Right renal cortex interstitium (tissue), 3 donors: ENCODE measurements at regions not wholly inside any gene's neighbourhood (a gene's known extent, or its start where the extent isn't known, plus 50 kb on each side); places are given as distances from the start of the nearest gene placed in this dataset.
"Not testable (repeated sequence)": the region's sequence is repeated elsewhere in the genome, so short reads cannot be mapped to it uniquely, and the experiment has no call there.

Experiments used
- DNase-seq, 3 donors: peaks; one replicate each; pipeline ENCODE4 v3.0.0-alpha.2; 2013; ENCODE audit warnings: low read depth in 3 of 3, low spot score in 2 of 3

DNA sequence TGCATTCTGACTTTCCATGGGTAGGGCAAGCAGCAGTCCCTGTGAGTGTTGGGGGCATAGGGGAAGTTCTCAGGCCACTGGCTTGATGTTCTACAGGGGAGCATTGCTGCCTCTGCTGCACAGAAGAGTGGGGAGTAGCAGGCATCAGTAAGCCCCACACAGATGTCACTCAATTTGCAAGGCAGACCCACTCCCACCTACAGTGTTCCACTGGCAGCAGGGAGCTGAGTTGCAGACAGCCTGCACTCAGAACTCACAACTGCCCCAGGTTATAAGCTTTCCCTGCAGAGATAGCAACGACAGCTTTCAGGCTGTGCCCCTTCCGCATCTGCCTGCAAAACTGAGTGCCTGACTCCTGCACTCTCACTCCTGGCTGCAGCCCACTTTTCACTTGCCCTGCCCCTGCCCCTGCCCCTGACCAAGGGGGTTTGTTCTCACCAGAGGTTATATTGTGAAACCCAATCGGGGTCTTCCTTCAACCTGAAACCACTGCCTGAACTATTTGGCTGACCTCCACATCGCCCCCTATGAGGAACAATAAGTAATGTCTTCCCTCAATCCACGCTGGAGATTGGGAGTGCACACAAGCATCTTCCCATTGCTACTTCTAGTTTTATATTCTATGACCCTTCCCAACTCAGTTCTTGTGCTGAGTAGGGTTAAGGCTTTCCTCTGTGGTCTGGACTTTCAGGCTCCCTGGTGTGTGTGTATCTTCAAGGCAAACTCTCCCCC, 227.4 kb upstream of the CXorf51B start:
- DNase-seq, result no peak

DNA sequence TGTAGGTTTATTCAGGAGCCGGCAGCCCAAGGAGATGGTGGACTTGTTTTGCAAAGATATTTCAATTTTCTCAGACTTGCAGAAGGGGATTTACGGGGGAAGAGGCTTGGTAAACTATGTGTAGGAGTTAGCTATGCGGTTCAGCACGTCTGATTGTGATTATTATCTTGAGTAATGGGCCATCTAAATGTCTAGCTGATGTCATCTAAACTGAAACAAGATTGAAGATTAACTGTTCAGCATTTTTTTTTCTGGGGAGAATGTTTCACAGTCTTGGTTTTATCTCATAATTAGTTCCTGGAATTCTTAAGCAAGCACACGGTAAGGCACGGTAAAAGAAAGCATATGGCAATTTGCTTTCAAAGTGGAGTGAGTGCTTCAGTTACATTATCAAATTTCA, 207.3 kb upstream of the CXorf51B start:
- no peak for DNase-seq

DNA sequence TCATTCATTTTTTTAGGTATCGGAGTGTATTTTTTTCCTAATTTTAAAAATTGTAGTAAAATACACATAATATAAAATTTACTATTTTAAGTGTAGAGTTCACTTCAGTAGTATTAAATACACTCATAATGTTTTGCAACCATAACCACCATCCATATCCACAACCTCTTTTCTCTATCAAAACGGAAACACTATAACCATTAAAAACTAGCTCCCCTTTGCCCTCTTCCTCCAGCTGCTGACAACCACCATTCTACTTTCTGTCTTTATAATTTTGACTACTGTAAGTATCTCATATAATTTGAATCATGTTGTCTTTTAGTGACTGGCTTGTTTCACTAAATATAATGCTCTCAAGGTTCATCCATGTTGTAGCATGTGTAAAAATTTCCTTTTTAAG, 205.4 kb upstream of the CXorf51B start:
- no peak for DNase-seq

- peak in 1 of 3 donors; percentile 5 for DNase-seq
Observed at GRCh38 chrX:146614663-146615478, 194.7 kb upstream of the CXorf51B start.

- DNase-seq, result peak in 1 of 3 donors; percentile 10
Observed at GRCh38 chrX:146615628-146616348, 193.8 kb upstream of the CXorf51B start.

DNA sequence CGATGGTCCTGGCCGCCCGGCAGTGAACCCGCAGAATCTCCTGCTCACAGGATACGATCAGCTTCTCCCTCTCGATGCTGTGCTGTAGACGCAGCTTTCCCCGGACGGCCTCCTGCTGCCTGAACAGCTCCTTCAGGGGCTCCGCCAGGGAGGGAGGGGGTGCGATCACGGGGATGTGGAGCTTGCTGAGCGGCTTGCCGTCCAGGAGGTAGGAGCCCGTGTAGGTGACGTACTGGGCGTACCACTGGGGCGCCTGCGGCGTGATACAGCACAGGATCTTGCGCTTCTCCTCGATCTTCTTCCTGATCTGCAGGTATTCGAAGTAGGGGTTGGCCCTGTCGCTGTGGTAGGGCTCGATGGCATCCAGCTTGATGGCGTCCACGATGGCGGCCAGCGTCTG, 189.6 kb upstream of the CXorf51B start:
- not testable (repeated sequence) for DNase-seq

DNA sequence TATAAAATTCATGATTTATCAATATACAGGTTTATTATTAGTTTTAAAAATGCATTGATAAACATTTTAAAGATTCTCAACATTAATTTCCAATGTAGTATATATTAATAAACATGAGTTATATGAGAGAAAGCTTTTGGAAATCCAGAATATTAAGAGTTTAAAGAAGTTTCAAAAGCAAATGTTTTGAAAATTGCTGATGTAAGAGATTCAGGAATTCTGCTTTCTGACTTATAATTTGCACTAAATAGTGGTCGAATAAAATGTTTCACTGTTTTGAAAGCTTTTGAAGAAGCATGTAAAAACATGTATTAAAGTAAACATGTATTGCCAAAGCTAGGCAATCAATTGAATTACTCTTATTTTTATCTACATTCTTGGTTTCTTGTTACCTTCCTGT, 151.2 kb upstream of the CXorf51B start:
- no peak for DNase-seq

- DNase-seq, result no peak
Observed at GRCh38 chrX:146707781-146708180, 101.8 kb upstream of the CXorf51B start.

- not testable (repeated sequence) for DNase-seq
Observed at GRCh38 chrX:146708866-146709265, 100.7 kb upstream of the CXorf51B start.

GRCh38 chrX:146754268-146754667, 55.3 kb upstream of the CXorf51B start:
- DNase-seq, result no peak

GRCh38 chrX:146755214-146755613, 54.4 kb upstream of the CXorf51B start:
- DNase-seq, result peak in 1 of 3 donors; percentile 0
